Hepatocyte (in vitro differentiated cells): ENCODE measurements at regions not wholly inside any gene's neighbourhood (a gene's known extent, or its start where the extent isn't known, plus 50 kb on each side); places are given as distances from the start of the nearest gene placed in this dataset.

ENCODE experiments used
- DNase-seq: peaks from one replicate; pipeline ENCODE4 v3.0.0-alpha.2; 2016; ENCODE audit warnings: low spot score
- H2AFZ ChIP-seq: fragments of 200-600 bp; sonication (generic); 2 replicates; pipeline ENCODE4 v1.6.0; 2016; ENCODE audit warnings: antibody characterized with exemption, mild to moderate bottlenecking
- H3K27ac ChIP-seq: fragments of 200-600 bp; sonication (generic); 2 replicates; pipeline ENCODE4 v1.5.1; 2016; ENCODE audit warnings: mild to moderate bottlenecking
- H3K27me3 ChIP-seq: fragments of 200-600 bp; sonication (generic); 2 replicates; pipeline ENCODE4 v1.6.1; 2016
- H3K36me3 ChIP-seq: fragments of 200-600 bp; sonication (generic); replicated peaks from 2 replicates; pipeline ENCODE4 v1.5.1; 2016; ENCODE audit warnings: low read depth; ENCODE audit not compliant: insufficient read depth
- H3K4me1 ChIP-seq: fragments of 200-600 bp; sonication (generic); 2 replicates; pipeline ENCODE4 v1.5.1; 2016; ENCODE audit warnings: mild to moderate bottlenecking, moderate library complexity; ENCODE audit not compliant: insufficient read depth
- H3K4me2 ChIP-seq: fragments of 200-600 bp; sonication (generic); 2 replicates; pipeline ENCODE4 v1.6.0; 2016
- H3K4me3 ChIP-seq: fragments of 200-600 bp; sonication (generic); 2 replicates; pipeline ENCODE4 v1.5.1; 2016; ENCODE audit warnings: mild to moderate bottlenecking
- H3K79me2 ChIP-seq: fragments of 200-600 bp; sonication (generic); 2 replicates; pipeline ENCODE4 v1.6.0; 2017; ENCODE audit warnings: mild to moderate bottlenecking
- H3K9me2 ChIP-seq: fragments of 200-600 bp; sonication (generic); replicated peaks from 2 replicates; pipeline ENCODE4 v1.6.0; 2017; ENCODE audit warnings: mild to moderate bottlenecking; ENCODE audit not compliant: insufficient read depth
- H3K9me3 ChIP-seq: fragments of 200-600 bp; sonication (generic); 2 replicates; pipeline ENCODE4 v1.5.1; 2016; ENCODE audit warnings: low read depth, mild to moderate bottlenecking
- H4K20me1 ChIP-seq: fragments of 200-600 bp; sonication (generic); 2 replicates; pipeline ENCODE4 v1.6.0; 2016; ENCODE audit warnings: mild to moderate bottlenecking; ENCODE audit not compliant: insufficient read depth, poor library complexity, severe bottlenecking
- EZH2 ChIP-seq: fragments of 200-600 bp; sonication (generic); IDR thresholded peaks from 2 replicates; pipeline ENCODE4 v1.6.1; 2016; ENCODE audit warnings: antibody characterized with exemption, mild to moderate bottlenecking, borderline replicate concordance
- EZH2phosphoT487 ChIP-seq: fragments of 200-600 bp; sonication (generic); IDR thresholded peaks from one replicate; pipeline ENCODE4 v1.6.1; 2018; ENCODE audit warnings: antibody characterized with exemption, mild to moderate bottlenecking, low read depth, moderate library complexity; ENCODE audit not compliant: unreplicated experiment, severe bottlenecking
- WGBS: methylation state at CpG from one replicate; pipeline ENCODE4 v1.1.6; 2016; ENCODE audit warnings: low lambda C conversion rate; ENCODE audit errors: missing lambda C conversion rate; 5-methylcytosine and 5-hydroxymethylcytosine counted together
- TF ChIP-seq, protein P1 (sequence below): fragments of 200-600 bp; sonication (generic); IDR thresholded peaks from 2 replicates; pipeline ENCODE4 v1.5.1; 2016; ENCODE audit warnings: antibody characterized with exemption, mild to moderate bottlenecking; ENCODE audit not compliant: poor library complexity

GRCh38 chr2:187915810-187916209 lies 361.6 kb upstream of the TFPI start:
- TF ChIP-seq EZH2phosphoT487: no peak
- TF ChIP-seq, protein P1, sequence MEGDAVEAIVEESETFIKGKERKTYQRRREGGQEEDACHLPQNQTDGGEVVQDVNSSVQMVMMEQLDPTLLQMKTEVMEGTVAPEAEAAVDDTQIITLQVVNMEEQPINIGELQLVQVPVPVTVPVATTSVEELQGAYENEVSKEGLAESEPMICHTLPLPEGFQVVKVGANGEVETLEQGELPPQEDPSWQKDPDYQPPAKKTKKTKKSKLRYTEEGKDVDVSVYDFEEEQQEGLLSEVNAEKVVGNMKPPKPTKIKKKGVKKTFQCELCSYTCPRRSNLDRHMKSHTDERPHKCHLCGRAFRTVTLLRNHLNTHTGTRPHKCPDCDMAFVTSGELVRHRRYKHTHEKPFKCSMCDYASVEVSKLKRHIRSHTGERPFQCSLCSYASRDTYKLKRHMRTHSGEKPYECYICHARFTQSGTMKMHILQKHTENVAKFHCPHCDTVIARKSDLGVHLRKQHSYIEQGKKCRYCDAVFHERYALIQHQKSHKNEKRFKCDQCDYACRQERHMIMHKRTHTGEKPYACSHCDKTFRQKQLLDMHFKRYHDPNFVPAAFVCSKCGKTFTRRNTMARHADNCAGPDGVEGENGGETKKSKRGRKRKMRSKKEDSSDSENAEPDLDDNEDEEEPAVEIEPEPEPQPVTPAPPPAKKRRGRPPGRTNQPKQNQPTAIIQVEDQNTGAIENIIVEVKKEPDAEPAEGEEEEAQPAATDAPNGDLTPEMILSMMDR: no peak
- TF ChIP-seq EZH2: no peak
- DNase-seq: no peak
- Histone ChIP-seq H3K4me3 (no peak overlapping the region), H3K27ac (no peak overlapping the region), H3K9me2 (no peaks in the 10 kb centered on the region), H3K27me3 (no peaks in the 10 kb centered on the region), H3K4me2 (no peak overlapping the region), H3K36me3 (no peaks in the 10 kb centered on the region), H4K20me1 (no peaks in the 10 kb centered on the region), H3K79me2 (no peaks in the 10 kb centered on the region), H3K9me3 (no peaks in the 10 kb centered on the region), H3K4me1 (no peaks in the 10 kb centered on the region), H2AFZ (no peak overlapping the region)
- WGBS: 66% methylated on average over 4 of the region's 4 CpGs

GRCh38 chr2:187916799-187917198 lies 362.6 kb upstream of the TFPI start:
- H4K20me1 ChIP-seq: no peaks in the 10 kb centered on the region

GRCh38 chr2:187917535-187917934 lies 363.3 kb upstream of the TFPI start:
- no peak overlapping the region for H3K27ac ChIP-seq
- H3K4me3 ChIP-seq: no peak overlapping the region
- H4K20me1 ChIP-seq: no peaks in the 10 kb centered on the region
- no peaks in the 10 kb centered on the region for H3K9me3 ChIP-seq
- no peak for DNase-seq
- H3K4me2 ChIP-seq: no peak overlapping the region
- H3K4me1 ChIP-seq: no peaks in the 10 kb centered on the region
- H3K27me3 ChIP-seq: no peaks in the 10 kb centered on the region
- H3K9me2 ChIP-seq: no peaks in the 10 kb centered on the region
- H2AFZ ChIP-seq: no peak overlapping the region
- H3K79me2 ChIP-seq: no peaks in the 10 kb centered on the region
- TF ChIP-seq, protein P1: no peak
- TF ChIP-seq EZH2: no peak
- no peak for TF ChIP-seq EZH2phosphoT487
- no peaks in the 10 kb centered on the region for H3K36me3 ChIP-seq

More at GRCh38 chr2:187916799-187917198, 362.6 kb upstream of the TFPI start:
- 41% methylated on average over 1 of the region's 1 CpG for WGBS
- no peaks in the 10 kb centered on the region for H3K36me3 ChIP-seq
- no peak overlapping the region for H2AFZ ChIP-seq
- no peak overlapping the region for H3K4me2 ChIP-seq
- no peaks in the 10 kb centered on the region for H3K79me2 ChIP-seq
- H3K27ac ChIP-seq: no peak overlapping the region
- no peak overlapping the region for H3K4me3 ChIP-seq
- no peaks in the 10 kb centered on the region for H3K4me1 ChIP-seq
- no peak for TF ChIP-seq EZH2phosphoT487
- TF ChIP-seq, protein P1: no peak
- TF ChIP-seq EZH2: no peak
- H3K27me3 ChIP-seq: no peaks in the 10 kb centered on the region
- no peak for DNase-seq
- no peaks in the 10 kb centered on the region for H3K9me2 ChIP-seq
- no peaks in the 10 kb centered on the region for H3K9me3 ChIP-seq
